HG02981 (cell line): ENCODE measurements at regions not wholly inside any gene's neighbourhood (a gene's known extent, or its start where the extent isn't known, plus 50 kb on each side); places are given as distances from the start of the nearest gene placed in this dataset.

Source experiments
- ATAC-seq: cut with Tn5 transposase; IDR thresholded peaks from one replicate; pipeline ENCODE4 v1.9.1; 2021; ENCODE audit warnings: mild to moderate bottlenecking, moderate library complexity; ENCODE audit not compliant: unreplicated experiment

GRCh38 chr2:66048667-66049066, 386.3 kb upstream of the MEIS1 start:
- ATAC-seq = no peak

GRCh38 chr2:66041902-66042657, 392.8 kb upstream of the MEIS1 start:
- no peak for ATAC-seq

- ATAC-seq = no peak
Measured at GRCh38 chr2:66036948-66037347, 398.0 kb upstream of the MEIS1 start.

GRCh38 chr2:66034467-66034866, 400.5 kb upstream of the MEIS1 start:
- ATAC-seq = no peak

GRCh38 chr2:66032226-66032775, 402.6 kb upstream of the MEIS1 start:
- no peak for ATAC-seq

- ATAC-seq = no peak
Measured at GRCh38 chr2:66031236-66031635, 403.7 kb upstream of the MEIS1 start.

- no peak for ATAC-seq
Measured at GRCh38 chr2:66030553-66030952, 404.4 kb upstream of the MEIS1 start.

- no peak for ATAC-seq
Measured at GRCh38 chr2:66024391-66024790, 410.5 kb upstream of the MEIS1 start.

- no peak for ATAC-seq
Measured at GRCh38 chr2:66021296-66021695, 413.6 kb upstream of the MEIS1 start.

- ATAC-seq = no peak
Measured at GRCh38 chr2:66017763-66018162, 417.2 kb upstream of the MEIS1 start.

GRCh38 chr2:66014450-66014849, 420.5 kb upstream of the MEIS1 start:
- no peak for ATAC-seq

GRCh38 chr2:66013456-66013855, 421.5 kb upstream of the MEIS1 start:
- no peak for ATAC-seq

GRCh38 chr2:66003931-66004330, 431.0 kb upstream of the MEIS1 start:
- ATAC-seq = no peak

- ATAC-seq = no peak
Measured at GRCh38 chr2:66001538-66001937, 433.4 kb upstream of the MEIS1 start.

GRCh38 chr2:66000901-66001300, 434.0 kb upstream of the MEIS1 start:
- no peak for ATAC-seq

GRCh38 chr2:65999796-66000195, 435.1 kb upstream of the MEIS1 start:
- no peak for ATAC-seq

GRCh38 chr2:65999103-65999502, 435.8 kb upstream of the MEIS1 start:
- no peak for ATAC-seq

- no peak for ATAC-seq
Measured at GRCh38 chr2:65997961-65998360, 437.0 kb upstream of the MEIS1 start.

GRCh38 chr2:65992198-65992554, 442.7 kb upstream of the MEIS1 start:
- no peak for ATAC-seq

- no peak for ATAC-seq
Measured at GRCh38 chr2:65991381-65992197, 443.3 kb upstream of the MEIS1 start.

- ATAC-seq = no peak
Measured at GRCh38 chr2:65985986-65986385, 448.9 kb upstream of the MEIS1 start.

- ATAC-seq = no peak
Measured at GRCh38 chr2:65980531-65980930, 454.4 kb upstream of the MEIS1 start.
